Stimulated activated CD4-positive, alpha-beta T cell treated with anti-CD3 and anti-CD28 coated beads, Interleukin-1b, Interleukin-23, amount 100 ng/mL, for 48 hours (primary cell): ENCODE measurements at regions not wholly inside any gene's neighbourhood (a gene's known extent, or its start where the extent isn't known, plus 50 kb on each side); places are given as distances from the start of the nearest gene placed in this dataset.

ENCODE experiments used
- DNase-seq: peaks from one replicate; pipeline ENCODE4 v3.0.0-alpha.2; 2020

GRCh38 chr15:95825208-95825607 lies 505.3 kb upstream of the NR2F2 start:
- no peak for DNase-seq

GRCh38 chr15:95825671-95826411 lies 504.7 kb upstream of the NR2F2 start:
- DNase-seq = no peak

GRCh38 chr15:95826412-95827195 lies 503.9 kb upstream of the NR2F2 start:
- no peak for DNase-seq

GRCh38 chr15:95829062-95829461 lies 501.4 kb upstream of the NR2F2 start:
- no peak for DNase-seq

- DNase-seq = no peak
Measured at GRCh38 chr15:95830281-95830680, 500.2 kb upstream of the NR2F2 start.

- no peak for DNase-seq
Measured at GRCh38 chr15:95832668-95833067, 497.8 kb upstream of the NR2F2 start.

- no peak for DNase-seq
Measured at GRCh38 chr15:95834028-95834804, 496.3 kb upstream of the NR2F2 start.

- DNase-seq = no peak
Measured at GRCh38 chr15:95836536-95836935, 494.0 kb upstream of the NR2F2 start.

GRCh38 chr15:95837341-95838004 lies 493.0 kb upstream of the NR2F2 start:
- DNase-seq = no peak

GRCh38 chr15:95839367-95839782 lies 491.1 kb upstream of the NR2F2 start:
- DNase-seq = no peak

GRCh38 chr15:95840004-95840403 lies 490.5 kb upstream of the NR2F2 start:
- DNase-seq = no peak

- no peak for DNase-seq
Measured at GRCh38 chr15:95840855-95841254, 489.6 kb upstream of the NR2F2 start.

- no peak for DNase-seq
Measured at GRCh38 chr15:95842576-95842975, 487.9 kb upstream of the NR2F2 start.

GRCh38 chr15:95843241-95843910 lies 487.1 kb upstream of the NR2F2 start:
- DNase-seq = no peak

- no peak for DNase-seq
Measured at GRCh38 chr15:95845862-95846515, 484.5 kb upstream of the NR2F2 start.

GRCh38 chr15:95848126-95848525 lies 482.4 kb upstream of the NR2F2 start:
- DNase-seq = no peak

- DNase-seq = no peak
Measured at GRCh38 chr15:95850837-95851236, 479.7 kb upstream of the NR2F2 start.

GRCh38 chr15:95853350-95853749 lies 477.1 kb upstream of the NR2F2 start:
- no peak for DNase-seq

GRCh38 chr15:95857124-95857757 lies 473.3 kb upstream of the NR2F2 start:
- DNase-seq = no peak

GRCh38 chr15:95857758-95858157 lies 472.7 kb upstream of the NR2F2 start:
- no peak for DNase-seq

GRCh38 chr15:95860406-95860805 lies 470.1 kb upstream of the NR2F2 start:
- no peak for DNase-seq
